ENCODE measurements at regions not wholly inside any gene's neighbourhood (a gene's known extent, or its start where the extent isn't known, plus 50 kb on each side); places are given as distances from the start of the nearest gene placed in this dataset.

DNA sequence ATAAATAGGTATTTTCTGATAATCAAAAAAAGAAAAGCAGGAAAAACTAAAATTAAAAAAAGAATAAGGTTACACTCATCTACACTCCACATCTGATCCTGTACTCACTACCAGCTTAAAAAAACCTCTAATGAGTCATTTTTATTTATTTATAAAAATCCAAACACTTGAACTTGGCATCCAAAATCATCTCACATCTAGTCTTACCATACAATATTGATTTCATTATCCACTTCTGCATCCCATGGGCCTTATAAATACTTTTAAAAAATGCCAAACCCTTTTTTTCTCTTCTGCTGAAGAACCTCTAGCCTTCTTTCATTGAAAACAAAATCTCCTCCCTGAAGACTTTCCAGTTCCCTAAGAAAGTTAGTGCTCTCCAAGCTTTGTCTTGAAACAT, 109.7 kb downstream of the TMTC3 start:
- no peak for DNase-seq

GRCh38 chr12:88253371-88253978, 111.4 kb downstream of the TMTC3 start:
- no peak for DNase-seq

DNA sequence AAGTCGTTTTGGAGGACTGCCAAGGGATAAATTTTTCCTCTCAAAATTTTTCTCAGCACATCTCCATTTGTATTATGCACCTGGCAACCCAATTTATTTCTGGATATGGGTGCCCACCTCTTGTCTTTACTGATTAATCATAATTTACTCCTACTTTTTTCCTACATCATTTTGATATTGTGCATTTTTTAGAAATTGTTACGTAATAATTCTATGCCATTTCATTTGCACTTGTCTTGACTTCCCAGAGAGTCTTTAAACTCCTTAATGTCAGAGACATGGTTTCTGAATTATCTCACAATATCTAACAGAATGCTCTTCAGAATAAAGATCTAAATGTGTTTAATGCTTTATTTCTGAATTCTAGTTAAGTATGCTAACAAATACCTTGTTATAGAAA, 113.1 kb downstream of the TMTC3 start:
- DNase-seq: no peak

DNA sequence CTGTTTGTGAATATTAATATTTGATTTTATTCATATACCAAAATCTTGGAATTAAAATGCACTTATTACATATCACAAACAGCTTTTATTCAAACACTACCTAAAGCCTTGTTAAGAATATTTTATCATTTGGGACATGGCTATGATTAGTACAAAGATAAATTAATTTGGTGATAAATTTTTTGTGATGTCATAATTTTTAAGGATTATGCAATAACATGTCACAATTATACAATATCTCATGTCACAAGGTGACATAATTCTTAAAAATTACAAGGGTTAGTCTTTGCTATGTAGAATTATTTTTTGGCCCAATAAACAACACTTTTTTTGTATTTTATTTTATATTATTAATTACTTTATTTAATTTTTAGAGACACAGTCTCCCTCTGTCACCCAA, 113.7 kb downstream of the TMTC3 start:
- no peak for DNase-seq

DNA sequence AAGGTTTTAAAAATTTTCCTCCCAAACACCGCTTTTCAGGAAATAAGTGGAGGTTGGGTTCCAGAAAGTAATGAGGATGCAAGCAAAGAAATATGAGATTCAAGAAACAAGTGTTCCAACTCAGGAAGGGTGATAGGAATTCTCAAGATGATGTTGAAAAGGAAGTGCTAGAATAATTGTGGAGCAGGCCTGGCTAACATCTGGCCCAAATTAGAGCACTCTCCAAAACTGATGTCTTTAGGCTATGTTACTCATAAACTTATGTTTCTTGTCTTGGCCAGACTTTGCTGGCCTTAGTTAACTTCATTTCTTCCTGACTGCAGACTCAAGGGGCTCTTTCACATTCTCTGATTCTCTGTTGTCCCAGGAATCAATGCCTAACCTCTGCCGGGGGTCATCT, 116.3 kb downstream of the TMTC3 start:
- no peak for DNase-seq

DNA sequence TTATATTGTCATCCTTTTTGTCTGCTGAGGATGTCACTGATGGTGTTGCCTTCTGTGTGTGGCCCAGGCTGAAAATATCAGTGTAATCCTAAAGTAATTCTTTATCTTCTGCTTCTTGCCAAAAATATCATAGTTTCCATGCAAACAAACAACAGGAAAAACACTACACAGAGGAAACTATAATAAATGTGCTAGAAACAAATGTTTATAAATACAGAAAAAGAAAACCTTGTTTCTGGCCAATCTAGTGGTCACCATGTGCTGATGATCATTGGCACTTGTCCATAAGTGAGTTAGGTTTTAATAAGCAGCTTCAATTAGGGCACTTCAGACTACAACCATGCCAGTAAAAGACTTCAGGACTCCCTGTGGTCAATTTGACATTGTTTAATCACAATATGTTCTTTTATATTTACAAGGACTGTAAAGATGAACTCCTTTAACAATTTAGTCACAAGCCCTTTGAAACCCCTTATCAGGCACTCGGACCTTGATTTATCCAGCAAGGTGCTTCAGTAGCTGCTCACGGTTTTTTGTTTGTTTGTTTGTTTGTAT, 124.8 kb downstream of the TMTC3 start:
- DNase-seq: no peak

DNA sequence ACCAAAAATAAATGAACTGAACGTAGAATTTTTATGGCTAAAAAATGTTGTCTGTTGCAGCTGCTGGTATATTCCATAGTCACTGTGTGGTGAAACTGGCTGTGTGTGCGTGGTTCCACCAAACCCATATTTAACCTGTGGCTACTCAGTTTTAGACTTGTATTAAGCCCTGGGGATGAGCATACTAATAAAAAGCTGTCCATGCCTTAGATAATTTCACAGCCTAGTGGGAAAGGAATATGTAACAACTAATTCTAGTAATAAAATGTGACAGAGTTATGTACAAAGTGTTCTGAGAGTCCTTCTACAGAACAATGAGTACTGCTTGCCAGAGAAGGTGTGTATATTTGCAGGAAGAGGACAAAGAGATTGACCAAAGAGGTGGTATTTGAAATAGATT, 125.5 kb downstream of the TMTC3 start:
- no peak for DNase-seq

DNA sequence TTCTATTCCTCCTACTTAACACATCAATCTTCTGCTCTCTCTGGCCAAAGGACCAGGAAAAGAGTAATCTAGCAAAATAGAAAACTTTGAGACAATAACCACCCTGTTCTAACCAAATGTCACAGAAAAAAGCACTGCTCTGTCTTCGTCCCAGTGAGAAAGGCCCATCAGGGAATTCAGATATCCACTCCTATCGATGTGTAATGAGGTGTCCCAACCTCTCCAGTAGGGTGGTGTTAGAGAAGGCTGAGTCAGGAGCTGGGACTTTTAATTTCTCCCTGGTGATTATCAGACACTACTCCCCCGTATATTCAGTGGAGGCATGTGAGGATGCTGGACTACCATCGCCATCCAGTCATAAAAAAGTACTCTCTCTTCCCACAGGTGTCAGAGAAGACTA, 130.3 kb downstream of the TMTC3 start:
- DNase-seq: no peak

GRCh38 chr12:88273450-88273849, 131.3 kb downstream of the TMTC3 start:
- DNase-seq: no peak

- DNase-seq: no peak
Observed at GRCh38 chr12:88273875-88274274, 131.8 kb downstream of the TMTC3 start.

DNA sequence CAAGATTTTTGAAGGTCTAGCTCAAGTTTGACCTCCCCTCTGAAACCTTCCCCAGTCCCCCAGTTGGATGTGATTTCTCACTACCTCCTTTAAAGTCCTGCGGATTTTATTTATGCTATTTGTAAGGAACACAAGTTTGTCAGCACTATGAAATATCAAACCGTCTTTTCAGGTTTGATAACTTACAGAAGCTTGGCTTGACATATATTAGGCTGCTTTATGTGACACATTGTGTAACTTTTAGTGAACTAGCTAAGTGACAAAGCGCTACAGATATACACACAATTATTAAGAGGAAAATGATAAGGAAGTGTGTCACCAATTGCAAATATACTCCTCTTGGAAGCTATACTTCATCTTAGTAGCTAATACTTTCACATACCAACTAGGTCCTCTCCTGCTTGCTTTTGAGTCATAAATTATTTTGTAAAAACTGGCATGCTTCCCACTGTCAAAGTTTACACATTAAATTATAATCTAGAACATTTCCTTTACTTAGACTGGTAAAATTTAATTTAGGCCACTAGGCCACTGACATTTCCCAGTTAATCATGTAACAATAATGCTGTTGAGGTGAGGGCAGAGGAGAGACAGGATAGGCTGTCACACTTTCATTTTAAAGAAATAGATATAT, 149.5 kb downstream of the TMTC3 start:
- DNase-seq: no peak

- DNase-seq: no peak
Observed at GRCh38 chr12:88298014-88298682, 156.0 kb downstream of the TMTC3 start.

DNA sequence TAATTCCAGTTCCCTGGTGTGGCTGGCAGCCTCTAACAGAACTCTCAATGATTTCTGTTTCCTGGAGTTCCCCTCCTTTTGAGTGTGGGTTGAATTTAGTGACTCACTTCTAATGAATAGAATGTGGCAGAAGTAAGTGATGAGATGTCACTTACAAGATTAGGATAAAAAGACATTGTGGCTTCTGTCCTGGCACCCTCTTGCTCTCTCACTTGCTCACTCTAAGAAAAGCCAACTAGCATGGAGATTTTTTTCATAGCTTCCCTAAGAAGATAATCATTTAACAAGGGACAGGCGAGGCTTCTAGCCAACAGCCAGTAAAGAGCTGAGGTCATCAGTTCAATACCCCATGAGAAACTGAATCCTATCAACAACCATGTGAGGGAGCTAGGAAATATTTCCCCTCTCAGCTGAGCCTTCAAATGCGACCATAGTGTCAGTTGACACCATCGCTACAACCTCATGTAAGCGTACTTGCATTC, 156.7 kb downstream of the TMTC3 start:
- DNase-seq: no peak

DNA sequence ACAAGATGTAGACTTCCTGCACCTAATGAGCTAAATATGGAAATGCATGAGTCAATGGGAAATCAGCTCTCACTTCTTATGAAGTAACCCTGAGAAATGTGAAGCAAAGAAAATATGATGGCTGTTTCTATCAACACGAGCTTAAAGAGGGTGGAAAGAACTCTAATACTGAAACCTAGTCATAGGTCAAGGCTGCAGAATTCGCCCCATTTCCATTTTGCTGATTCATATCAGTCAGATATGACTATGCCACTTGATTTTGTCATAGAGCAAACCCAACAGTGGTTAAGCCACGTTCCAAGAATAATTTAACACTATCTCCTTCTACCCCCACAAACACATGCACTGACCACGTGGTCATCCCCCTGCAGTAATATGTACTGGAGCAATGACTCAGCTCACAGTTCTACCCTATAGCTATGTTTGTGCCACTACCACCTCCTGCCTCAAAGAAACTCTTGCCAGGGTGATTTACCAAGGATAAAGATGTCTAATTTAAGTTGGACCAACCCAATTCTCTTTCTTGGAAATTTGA, 157.5 kb downstream of the TMTC3 start:
- DNase-seq: peak; percentile 64

DNA sequence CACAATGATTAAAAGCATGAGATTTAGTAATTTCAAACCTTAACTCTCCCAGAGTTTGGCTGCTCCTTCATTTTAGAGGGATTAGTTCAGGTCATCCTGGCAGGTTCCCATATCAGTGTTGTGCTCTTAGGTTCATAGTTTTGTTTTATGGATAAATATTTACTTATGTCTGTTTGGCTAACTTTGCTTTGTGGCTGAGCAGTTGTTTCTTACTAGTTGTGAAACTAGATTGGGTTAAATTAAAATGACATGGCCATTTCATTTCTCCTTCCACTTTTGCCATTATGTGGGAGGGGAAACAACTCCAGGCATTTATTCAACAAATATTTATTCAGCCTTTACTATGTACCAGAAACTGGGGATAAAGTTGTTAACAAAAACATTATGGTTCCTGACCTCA, 158.8 kb downstream of the TMTC3 start:
- no peak for DNase-seq

DNA sequence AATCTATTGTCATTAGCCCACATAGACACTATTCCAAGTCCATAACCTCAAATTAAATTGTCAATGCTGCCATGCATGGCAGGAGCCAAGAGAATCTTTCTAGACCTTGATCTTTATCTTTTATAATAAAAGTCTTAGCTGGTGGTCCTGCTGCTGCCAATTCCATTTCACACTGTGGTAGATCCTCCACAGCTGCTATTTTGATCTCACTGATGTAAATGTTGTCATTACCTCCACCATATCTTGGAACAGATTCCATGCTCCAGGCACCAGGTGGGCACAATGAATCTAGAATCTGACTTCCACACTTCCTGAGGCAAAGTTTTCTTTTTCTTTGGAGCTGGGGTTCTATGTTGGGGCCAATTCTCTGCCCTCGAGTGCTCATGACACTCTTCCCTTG, 161.2 kb downstream of the TMTC3 start:
- no peak for DNase-seq

- no peak for DNase-seq
Observed at GRCh38 chr12:88305254-88305890, 163.3 kb downstream of the TMTC3 start.

DNA sequence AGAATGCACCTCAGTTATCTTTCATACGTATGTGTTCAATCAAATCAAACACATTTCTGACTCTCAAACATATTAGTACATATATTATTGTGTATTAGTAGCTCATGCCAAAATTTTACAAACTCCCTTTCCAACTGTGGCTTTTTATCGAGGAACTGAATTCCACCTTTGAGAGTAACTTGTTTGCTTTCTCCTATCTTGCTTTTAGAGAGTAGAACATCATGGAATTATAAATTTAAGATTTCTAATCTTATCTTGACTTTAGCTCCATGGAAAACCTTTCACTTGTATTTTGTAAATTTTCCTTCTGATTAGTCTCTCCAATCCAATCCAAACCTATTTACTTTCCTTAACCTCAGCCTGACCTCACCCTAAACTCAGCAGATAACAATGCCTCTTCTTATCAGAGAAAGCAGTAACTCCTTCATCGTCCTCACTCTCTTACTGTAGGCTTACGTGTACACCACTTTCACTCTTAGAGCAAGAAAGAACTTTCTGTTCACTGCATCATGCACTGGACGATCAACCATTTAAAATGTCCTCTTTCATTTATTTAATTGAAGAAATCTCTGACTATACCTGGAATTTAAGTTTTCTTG, 164.5 kb downstream of the TMTC3 start:
- DNase-seq: no peak

GRCh38 chr12:88307961-88308360, 165.9 kb downstream of the TMTC3 start:
- DNase-seq: no peak

- no peak for DNase-seq
Observed at GRCh38 chr12:88308825-88309224, 166.7 kb downstream of the TMTC3 start.

DNA sequence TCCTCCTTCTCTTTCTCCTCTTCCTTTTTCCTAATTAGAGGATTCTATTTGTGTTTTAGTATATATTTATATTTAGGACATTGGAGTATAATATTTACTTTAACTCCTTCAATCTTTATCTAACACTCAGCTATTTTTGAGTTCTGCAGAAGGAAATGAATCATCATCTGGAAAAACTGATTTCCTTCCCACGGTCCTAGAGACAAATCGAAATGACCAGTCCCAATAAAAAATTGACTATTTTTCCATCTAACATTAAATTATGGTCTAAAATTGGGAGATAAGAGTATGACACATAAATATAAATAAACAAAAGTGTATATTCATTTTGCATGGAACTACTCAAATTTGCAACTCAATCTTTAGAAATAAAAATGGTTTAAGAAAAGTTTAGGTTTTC, 167.4 kb downstream of the TMTC3 start:
- no peak for DNase-seq

- no peak for DNase-seq
Observed at GRCh38 chr12:88310069-88310468, 168.0 kb downstream of the TMTC3 start.

- DNase-seq: no peak
Observed at GRCh38 chr12:88310666-88311065, 168.6 kb downstream of the TMTC3 start.

Measured in activated effector memory CD4-positive, alpha-beta T cell treated with anti-CD3 and anti-CD28 coated beads, Interleukin-2, amount 50 U/mL, for 16 hours (primary cell).